HG02759 (cell line): ENCODE measurements at regions not wholly inside any gene's neighbourhood (a gene's known extent, or its start where the extent isn't known, plus 50 kb on each side); places are given as distances from the start of the nearest gene placed in this dataset.

Source experiments
- ATAC-seq: cut with Tn5 transposase; IDR thresholded peaks from one replicate; pipeline ENCODE4 v1.9.1; 2021; ENCODE audit warnings: mild to moderate bottlenecking, moderate library complexity; ENCODE audit not compliant: unreplicated experiment

- ATAC-seq: no peak
These were observed 1079.4 kb downstream of the BRD1 start for GRCh38 chr22:48748113-48748859.

GRCh38 chr22:48746789-48747425 lies 1080.8 kb downstream of the BRD1 start:
- no peak for ATAC-seq

- no peak for ATAC-seq
These were observed 1081.6 kb downstream of the BRD1 start for GRCh38 chr22:48745842-48746788.

GRCh38 chr22:48744967-48745841 lies 1082.5 kb downstream of the BRD1 start:
- ATAC-seq: no peak

GRCh38 chr22:48744283-48744641 lies 1083.4 kb downstream of the BRD1 start:
- ATAC-seq: no peak

- ATAC-seq: no peak
These were observed 1083.9 kb downstream of the BRD1 start for GRCh38 chr22:48743601-48744282.

GRCh38 chr22:48742556-48743343 lies 1084.9 kb downstream of the BRD1 start:
- ATAC-seq: no peak

- ATAC-seq: no peak
These were observed 1085.5 kb downstream of the BRD1 start for GRCh38 chr22:48742191-48742555.

- ATAC-seq: no peak
These were observed 1086.1 kb downstream of the BRD1 start for GRCh38 chr22:48741540-48741939.

GRCh38 chr22:48740731-48741405 lies 1086.8 kb downstream of the BRD1 start:
- ATAC-seq: no peak

GRCh38 chr22:48740086-48740730 lies 1087.5 kb downstream of the BRD1 start:
- no peak for ATAC-seq

- no peak for ATAC-seq
These were observed 1088.2 kb downstream of the BRD1 start for GRCh38 chr22:48739348-48740085.

- no peak for ATAC-seq
These were observed 1089.3 kb downstream of the BRD1 start for GRCh38 chr22:48738204-48738980.

- no peak for ATAC-seq
These were observed 1090.0 kb downstream of the BRD1 start for GRCh38 chr22:48737461-48738203.

- ATAC-seq: no peak
These were observed 1090.8 kb downstream of the BRD1 start for GRCh38 chr22:48736593-48737460.
